DMS53 (cell line): ENCODE measurements at regions not wholly inside any gene's neighbourhood (a gene's known extent, or its start where the extent isn't known, plus 50 kb on each side); places are given as distances from the start of the nearest gene placed in this dataset.
A peak's percentile ranks its signal among the peaks of the same experiment; 100 is the strongest.
"Not testable (repeated sequence)": the region's sequence is repeated elsewhere in the genome, so short reads cannot be mapped to it uniquely, and the experiment has no call there.

Experiments
- DNase-seq: peaks from one replicate; lab custom pipeline; 2025; lab: John Stamatoyannopoulos, UW

DNA sequence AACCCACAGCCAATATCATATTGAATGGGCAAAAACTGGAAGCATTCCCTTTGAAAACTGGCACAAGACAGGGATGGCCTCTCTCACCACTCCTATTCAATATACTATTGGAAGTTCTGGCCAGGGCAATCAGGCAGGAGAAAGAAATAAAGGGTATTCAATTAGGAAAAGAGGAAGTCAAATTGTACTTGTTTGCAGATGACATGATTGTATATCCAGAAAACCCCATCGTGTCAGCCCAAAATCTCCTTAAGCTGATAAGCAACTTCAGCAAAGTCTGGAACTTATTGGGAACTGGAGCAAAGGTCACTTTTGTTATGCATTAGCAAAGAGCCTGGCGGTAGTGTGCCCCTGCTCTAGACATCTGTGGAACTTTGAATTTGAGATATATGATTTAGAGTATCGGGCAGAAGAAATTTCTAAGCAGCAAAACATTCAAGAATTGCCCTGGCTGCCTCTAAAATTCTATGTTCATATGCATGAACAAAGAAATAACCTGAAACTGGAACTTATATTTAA is 53.4 kb upstream of the PSMA1 start:
- not testable (repeated sequence) for DNase-seq

DNA sequence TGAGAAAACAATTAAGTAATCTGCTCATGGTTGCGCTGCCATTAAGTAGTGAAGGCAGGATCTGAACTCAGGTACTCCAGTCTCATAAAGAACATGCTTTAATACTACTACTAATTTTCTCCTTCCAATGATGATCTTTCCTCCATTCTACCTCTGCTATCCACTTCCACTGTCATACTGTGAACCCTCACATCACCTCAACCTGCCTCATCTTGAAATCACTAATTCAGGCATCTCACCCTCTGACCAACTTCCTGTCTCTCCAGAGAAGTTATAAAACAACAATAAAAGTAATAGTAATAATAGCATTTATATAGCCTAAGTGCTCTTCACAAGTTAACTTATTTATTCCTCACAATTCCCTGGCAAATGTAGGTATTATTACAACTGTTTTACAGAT is 57.1 kb upstream of the PSMA1 start:
- DNase-seq, result no peak

DNA sequence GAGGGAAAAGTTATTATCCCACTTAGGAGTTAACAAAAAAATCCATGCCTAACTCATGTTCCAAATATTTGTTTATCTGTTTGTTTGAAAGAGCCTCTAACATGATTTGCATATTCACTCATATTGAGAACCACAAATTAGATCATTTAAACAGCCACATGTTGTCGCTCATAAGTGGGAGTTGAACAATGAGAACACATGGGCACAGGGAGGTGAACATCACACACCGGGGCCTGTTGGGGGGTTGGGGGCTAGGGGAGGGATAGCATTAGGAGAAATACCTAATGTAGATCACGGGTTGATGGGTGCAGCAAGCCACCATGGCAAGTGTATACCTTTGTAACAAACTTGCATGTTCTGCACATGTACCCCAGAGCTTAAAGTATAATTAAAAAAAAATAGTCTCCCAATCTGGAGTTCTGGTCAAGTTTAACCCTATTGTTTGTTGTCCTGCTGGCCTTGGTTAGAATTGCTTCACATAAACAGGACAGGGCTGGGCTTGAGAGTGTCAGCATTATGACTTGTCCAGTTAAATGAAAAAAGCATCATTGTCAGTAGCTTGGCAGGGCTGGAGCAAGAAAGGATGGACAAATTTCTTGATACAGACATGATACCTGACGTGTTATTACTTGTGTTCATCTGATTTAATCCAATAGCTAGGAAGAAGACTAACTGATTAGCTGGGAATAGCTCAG is 57.8 kb upstream of the PSMA1 start:
- DNase-seq, result no peak

DNA sequence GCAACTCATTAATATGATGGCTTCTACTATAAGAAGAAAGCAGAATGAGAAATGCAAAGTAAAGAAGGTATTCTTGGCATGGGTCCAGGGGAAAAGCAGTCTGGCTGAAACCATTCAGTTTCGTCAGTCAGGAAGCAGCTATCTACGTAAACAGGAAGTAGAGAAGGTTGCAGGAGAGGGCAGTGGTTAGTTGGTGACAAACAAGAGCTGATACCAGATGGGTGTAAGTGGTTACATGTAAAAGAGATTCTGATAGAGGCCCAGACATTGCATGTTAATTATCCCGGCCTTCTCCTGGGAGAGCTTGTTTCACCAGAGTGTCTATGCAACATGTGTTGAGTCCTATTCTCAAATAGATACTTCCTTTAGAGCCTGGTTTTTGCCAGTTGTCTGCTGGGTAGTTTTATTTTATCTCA is 58.4 kb upstream of the PSMA1 start:
- DNase-seq, result peak; percentile 89

DNA sequence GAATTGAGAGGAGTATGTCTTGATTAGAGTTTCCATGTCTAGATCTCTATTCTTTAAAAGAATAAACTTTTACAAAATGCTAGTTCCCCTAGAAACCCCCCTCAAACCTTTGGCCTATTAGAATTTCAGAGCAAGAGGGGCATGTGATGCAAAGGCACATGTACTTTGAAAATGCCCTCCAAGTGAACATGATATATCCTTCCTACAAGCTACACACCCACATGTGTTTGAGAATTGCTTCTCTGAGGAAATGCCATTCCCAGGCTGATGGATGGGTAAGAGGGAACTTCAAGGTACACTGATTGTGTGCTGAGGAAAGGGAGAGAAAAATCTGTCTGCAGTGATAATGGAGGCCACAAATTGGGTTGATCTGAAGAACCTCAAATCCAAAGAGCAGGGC is 59.5 kb upstream of the PSMA1 start:
- no peak for DNase-seq

DNA sequence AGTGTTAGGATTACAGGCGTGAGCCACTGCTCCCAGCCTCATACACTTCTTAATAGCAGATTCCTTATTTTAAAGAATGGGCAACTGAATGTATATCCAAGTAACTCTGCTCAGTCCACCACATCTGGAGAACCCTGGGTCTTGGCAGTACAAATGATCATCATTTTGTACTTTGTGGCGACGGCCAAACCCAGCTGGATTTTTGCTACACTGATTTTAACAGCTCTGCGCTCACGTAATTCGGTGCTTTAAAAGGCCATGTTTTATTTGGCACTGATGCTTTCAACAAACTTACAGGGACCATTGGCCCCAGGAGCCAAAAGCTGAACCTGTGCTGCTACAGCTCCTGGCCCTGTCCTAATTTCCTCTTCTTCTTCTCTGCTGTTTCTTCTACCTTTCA is 60.8 kb upstream of the PDE3B start:
- no peak for DNase-seq

DNA sequence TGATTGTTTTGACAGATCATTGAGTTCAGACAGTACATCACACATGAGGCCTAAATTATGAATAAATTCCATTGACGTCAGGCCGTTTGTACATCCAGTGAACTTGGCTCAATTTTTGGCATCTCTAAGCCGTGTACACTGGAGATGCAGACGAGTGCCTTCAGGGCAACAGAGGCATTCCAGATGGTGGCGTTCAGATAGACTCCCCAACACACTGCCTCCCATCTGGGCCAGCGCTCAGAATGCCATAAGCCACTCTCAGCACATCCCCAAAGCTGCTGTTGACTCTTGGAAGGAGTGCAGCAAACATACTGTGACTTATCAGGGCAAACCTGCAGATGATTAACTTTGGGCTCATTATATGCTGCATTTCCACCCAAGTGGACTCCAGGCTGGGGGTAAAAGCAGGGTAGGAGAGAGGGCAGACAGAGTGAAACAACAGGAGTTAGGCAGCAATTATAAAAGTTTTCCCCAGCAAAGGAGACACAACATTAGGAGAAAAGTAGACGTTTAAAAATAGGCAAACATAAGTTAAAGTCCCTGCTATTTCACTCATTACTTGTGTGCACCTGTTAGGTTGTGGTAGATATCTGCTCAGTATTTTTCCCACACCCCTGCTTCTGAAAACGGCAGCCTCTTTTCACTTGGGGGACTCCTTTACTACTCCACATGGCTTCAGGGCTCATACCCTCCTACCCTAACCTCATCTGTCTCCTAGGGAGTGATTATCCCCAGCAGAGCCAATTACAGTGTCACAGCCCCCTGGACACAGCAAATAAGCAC is 60.2 kb upstream of the PDE3B start:
- no peak for DNase-seq

DNA sequence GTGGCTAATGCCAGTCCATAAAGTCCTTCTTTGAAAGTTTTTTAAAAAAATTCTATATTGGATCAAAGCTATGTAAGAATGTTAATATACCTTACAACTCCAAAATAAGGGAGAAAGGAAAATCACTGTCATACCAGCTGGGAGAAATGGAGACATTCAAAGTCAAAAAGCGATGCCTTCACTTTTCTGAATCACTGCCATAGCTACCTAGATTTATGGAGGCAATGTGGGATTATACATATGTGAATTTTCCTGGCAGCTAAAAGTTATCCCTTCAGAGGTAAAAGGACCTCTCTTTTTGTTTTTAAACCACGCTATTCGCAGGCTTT is 59.6 kb upstream of the PDE3B start:
- DNase-seq, result no peak

DNA sequence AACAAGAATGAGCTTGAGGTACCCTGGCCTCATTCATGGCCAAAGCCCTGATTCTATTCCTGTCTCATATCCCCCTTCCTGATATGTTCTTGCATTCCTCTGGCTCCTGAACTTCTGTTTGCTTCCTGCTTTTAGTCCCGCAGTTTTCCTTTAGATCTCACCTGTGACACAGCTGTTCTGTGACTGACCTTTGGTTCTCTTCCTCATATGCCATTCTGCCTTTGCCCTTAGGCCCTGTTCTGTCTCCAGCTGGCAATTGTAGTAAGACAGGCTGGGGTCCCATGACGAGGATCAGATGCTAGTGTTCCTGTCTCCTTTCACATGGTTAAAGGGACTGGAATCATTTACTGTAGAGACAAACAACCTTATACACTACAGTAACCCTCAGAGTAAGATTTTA is 59.0 kb upstream of the PDE3B start:
- peak; percentile 21 for DNase-seq

DNA sequence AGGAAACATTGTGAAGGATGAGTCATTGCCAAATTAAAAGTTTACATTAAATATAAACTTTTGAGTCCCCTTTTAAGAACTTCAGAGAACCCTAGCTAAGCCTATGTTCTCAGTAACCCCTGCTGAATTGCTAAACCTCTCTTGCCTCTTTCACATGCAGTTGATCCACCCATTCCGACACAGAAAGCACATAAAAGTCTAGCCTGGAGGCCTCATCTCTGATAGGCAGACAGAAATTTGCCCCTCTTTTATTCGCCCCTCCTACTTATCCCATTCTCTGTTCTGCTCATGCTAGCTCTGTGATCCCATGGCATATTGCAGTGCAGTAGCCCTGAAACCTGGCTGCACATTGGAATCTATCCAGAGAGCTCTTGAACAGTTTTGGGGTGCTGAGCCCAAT is 58.2 kb upstream of the PDE3B start:
- no peak for DNase-seq

DNA sequence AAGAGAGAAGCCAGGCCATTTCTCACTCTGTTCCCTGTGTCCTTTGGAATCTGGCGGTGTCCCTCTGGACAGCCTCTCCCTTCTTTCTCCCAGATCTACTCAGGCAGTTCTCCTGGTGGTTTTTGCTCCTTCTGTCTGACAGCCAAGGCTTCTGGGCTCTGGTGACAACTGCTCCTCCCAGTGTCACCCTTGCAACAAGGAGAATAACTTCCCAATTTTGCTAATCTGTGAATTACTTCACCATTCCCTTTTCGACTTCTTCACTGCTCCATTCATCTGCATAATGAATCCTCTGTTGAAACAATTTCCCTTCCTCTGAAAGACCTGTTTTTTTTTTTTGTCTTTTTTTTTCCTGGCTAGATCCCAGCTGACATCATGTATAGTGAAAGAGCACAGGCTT is 56.3 kb upstream of the PDE3B start:
- DNase-seq, result no peak

DNA sequence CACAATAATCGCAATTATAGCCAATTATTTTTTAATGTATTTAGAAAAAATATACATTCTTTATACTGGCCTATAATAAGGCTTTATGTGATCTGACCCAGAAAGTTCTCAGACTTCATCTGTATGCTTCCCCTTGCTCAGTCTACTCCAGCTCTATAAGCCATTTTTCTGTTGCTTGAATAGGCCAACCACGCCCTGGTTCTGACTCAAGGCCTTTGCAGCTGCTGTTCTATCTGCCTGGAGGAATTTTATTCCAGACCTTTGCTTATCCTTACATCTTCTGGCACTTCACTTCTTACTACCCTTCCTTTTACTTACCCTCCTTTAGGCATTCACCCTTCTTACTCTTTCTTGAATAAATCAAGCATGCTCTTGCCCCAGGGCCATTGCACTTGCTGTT is 54.9 kb upstream of the PDE3B start:
- no peak for DNase-seq

DNA sequence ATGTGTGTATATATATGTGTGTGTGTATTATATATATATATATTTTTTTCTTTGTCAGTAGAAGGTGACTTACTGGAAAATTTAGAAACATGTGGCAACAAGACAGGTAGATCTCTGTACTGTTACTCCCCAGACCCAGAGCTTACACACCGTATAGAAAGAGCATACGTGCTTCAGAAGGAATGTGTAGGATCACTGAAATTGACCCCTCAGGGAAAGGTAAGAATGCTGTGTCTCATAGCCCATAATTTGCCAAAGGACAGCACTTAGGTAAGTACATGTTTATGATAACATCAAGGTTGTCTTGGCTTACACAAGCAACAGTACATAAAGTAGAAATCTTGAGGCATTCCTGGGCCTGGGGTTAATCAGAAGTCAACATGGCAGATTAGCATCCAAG is 54.2 kb upstream of the PDE3B start:
- DNase-seq, result no peak

DNA sequence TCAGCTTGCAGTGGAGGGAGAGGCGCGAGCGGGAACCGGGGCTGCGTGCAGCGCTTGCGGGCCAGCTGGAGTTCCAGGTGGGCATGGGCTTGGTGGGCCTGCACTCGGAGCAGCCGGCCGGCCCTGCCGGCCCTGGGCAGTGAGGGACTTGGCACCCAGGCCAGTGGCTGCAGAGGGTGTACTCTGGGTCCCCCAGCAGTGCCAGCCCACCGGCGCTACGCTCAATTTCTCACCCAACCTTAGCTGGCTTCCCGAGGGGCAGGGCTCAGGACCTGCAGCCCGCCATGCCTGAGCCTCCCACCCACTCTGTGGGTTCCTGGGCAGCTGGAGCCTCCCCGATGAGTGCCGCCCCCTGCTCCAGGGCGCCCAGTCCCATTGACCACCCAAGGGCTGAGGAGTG is 52.6 kb upstream of the PDE3B start:
- DNase-seq, result not testable (repeated sequence)

DNA sequence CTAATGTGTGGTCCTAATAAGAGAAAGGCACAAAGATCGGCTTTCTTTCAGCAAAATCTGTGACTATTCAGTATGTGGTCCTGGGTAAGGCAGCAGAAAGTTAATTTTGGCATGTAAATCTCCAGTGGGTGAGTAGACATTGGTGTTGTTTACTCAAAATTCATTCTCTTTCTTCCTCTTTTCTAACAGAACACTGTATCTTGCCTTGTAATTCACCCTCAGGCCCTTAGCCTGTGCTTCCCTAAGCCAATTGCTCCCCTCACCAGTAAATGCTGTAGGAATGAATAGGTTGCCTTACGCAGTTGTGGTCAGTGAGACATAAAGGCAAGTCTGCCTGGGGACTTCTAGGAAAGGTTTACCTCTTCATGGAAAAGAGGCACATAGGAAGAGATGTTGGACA is 49.9 kb upstream of the PDE3B start:
- DNase-seq, result no peak
